ENCODE measurements at regions not wholly inside any gene's neighbourhood (a gene's known extent, or its start where the extent isn't known, plus 50 kb on each side); places are given as distances from the start of the nearest gene placed in this dataset.
"Not testable (repeated sequence)": the region's sequence is repeated elsewhere in the genome, so short reads cannot be mapped to it uniquely, and the experiment has no call there.

DNA sequence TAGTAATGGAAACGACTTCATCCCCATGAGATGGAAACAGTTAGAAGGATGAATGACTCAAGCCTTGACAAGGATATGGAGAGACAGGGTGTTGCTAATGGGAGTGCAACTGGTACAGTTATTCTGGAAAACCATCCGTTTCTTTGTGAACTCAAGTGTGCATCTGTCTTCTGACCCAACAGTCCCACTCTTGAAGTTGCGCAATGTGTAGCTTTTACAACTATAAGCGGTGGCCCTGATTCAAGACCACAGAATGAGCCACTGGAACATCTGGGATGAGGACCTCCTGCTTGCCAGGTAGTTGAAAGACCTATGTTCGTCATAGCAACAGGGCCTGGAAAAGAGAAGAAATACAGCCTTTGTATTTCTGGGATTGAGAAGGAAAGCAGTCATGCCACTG is 115.8 kb upstream of the GMDS start:
- no peak for DNase-seq

DNA sequence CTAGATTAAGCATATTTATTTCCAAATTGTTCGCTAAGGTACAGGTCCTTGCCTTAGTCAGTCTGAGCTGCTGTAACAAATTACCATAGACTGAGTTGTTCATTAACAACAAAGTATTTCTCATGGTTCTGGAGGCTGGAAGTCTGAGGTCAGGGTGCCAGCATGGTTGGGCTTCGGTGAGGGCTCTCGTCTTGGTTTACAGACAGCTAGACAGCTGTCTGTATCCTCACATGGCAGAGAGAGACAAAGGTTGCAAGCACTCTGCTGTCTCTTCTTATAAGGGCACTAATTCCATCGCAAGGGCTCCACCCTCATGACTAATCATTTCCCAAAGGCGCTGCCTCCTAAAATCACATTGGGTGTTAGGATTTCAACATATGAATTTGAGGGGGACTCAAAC is 115.3 kb upstream of the GMDS start:
- no peak for DNase-seq

DNA sequence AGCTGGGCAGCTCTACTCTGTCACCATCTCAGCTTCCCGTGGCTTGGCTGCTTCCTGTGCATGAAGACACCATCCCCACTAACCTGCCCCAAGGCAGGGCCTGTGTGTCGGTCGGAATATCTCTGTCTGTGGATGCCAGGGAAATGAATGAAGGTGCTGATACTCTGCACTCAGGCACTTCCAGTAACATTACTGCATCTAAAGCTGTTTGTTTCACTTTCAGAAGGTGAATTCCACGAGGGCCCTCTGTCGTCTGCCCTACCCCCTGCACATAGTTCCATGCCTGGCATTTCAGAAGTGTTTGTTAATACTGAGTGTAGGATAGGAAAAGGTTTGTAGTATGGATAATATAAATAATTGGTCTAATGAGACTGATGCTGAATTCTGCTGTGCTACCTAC is 114.7 kb upstream of the GMDS start:
- DNase-seq, result no peak

DNA sequence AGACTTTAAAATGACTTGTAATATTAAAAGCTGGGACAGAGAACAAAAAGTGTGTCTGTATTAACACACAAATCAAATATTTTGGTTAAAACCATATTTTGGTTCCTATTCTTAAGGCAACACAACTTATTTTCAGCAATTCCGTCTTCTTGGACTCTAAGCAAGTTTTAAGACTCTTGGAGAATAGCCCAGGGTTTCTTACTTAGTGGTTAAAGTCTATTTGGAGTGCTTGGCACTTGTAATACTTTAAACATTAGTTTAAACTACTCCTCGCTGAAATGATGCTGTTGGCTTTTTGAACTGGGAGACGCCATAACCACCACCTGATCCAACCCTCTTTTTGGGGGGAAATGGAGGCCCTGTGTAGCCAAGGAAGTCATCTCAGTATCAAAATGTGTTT is 109.7 kb upstream of the GMDS start:
- no peak for DNase-seq

DNA sequence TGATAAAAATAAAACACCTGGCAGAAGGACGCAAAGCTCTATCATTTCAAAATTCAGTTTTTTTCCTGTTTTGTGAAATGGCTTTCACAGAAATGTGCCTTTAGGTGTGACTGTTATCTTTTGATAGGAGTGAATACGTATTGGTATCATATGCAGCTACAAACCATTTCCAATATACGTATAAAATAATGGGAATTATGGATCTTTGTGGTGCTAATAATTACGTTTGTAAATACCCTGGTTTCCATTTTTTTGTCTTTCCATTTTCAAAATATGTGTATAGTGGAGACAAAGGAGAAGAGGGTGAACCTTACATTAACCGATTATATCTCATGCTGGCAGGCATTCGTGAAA is 108.7 kb upstream of the GMDS start:
- no peak for DNase-seq

DNA sequence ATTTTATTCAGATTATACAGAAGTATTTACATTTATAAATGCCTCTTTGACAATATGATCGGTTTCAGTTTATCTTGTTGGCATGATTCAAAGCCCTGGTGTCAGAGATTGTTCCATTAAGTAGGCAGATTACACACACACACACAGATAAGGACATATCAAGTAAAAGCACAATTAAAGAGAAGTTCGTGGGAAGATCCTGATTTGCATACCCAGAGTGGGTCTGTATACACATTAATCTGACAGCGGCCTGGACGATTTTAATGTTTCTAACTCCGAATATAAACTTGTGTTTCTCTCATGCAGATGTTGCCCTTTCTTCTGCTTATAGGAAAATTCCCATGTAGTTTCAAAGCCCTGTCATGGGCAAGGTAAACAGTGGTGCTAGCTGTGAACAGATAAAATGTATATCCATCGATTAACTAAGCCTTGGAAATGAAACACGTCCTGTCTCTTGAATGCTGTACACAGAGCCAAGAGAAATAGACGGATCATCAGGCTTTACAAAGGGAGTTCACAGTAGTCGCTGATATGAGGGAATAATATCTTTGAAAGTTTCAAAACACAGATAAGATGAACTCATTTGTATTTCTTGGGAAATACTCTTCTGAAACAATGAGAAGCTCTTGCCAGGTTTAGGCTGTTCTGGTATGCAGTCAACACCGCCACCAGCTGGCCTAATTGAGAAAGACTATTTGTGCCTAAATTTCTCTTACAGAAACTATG is 108.2 kb upstream of the GMDS start:
- DNase-seq, result peak; percentile 10

DNA sequence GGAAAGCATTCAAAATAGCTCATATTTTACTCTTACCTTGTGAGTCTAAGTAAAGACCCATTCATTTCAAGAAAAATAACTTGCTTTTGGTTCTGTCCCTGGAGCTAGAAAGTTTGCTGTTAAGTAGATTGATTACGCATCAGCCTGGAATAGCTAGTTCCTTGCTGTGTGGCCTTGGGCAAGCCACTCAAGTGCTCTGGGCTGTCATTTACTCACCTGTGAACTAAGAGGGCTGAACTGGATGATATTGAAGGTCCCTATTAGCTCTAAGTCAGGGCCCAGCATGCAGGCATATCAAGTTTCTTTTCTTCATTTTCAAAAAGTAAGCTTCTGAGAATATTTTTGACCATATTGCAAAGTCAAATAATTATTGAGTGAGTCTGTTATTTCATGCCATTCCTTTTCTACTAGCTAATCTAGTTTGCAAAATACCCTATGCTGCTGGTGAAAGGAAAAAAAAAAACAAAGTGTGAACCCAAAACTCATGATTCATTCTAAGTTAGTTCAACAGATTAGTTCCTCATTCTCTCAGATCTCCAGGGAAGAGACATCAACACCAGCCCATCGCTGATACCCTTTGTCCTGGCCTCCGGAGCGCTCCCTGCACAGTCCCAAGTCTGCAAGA is 106.5 kb upstream of the GMDS start:
- no peak for DNase-seq

DNA sequence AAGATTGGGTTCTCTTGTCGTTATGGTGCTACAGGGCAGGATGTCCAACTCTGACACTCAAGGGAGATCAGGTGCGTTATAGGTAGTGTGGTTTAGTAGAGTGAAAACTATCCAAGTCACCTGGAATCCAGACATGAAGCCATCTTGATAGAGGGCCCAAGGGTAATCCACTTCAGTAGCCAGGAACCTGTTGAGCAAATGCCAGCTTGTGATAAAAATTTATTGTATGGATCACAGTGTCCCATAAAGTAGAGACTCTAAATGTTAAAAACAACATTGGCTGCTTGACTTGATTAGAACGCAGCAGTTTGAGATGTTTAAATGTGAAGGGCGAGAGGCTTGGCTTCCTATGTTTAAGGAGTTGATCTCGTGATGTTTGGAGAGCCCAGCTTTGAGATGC is 105.7 kb upstream of the GMDS start:
- DNase-seq, result no peak

DNA sequence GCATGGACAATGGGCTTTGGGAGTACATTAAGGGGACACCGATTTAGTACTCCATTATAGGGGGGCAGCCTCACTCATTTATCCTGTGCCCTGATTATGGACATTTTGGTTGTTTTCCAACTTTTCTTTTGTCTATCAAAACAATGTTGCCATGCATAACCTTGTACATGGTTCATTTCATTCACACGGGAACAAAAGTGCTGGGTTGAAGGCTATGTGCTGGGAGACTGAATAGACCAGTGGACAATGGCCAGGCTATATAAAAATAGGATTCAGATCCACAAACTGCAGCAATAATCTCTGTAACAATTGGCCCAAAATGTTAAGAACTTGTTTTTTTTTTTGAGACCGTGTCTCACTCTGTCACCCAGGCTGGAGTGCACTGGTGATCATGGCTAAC is 100.7 kb upstream of the GMDS start:
- no peak for DNase-seq

DNA sequence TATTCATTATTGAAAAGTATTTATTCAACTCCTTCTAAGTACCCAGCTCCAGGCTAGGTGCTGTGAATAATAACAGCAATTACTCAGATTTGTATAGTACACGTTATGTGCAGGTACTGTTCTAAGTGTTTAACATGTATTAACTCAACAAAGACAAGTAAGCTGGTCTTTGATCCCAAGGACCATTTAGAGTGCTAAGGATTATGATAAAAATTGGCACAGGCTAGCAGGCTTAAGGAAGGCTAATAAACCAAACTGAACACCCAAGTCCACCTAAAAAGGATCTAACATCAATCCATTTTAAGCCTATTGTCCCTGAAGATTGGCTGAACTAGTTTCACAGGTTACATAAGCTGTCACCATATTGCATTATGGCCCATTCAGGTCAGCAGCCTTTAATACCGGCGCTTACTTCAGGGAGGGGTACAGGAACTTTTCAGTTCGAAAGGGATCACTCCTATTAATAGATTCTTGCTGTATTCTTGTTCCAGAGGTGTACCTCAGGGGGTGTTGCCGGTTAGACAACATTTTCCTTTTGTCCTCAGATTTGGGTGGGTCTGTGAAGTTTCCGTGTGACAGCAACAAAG is 99.0 kb upstream of the GMDS start:
- DNase-seq, result no peak

DNA sequence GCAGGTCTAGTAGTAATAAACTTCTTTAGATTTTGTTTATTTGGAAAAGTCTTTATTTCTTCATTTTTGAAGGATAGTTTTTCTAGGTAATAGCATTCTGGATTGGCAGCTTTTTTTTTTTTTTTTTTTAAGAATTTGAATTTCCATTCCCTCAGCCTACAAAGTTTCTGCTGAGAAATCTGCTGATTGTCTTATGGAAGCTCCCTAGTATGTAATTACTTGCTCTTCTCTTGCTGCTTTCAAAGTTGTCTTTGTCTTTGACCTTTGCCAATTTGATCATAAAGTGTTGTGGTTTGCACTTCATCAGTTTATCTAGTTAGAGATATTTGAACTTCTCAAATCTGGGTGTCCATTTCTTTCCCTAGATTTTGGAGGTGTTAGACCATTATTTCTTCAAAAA is 82.2 kb upstream of the GMDS start:
- no peak for DNase-seq

DNA sequence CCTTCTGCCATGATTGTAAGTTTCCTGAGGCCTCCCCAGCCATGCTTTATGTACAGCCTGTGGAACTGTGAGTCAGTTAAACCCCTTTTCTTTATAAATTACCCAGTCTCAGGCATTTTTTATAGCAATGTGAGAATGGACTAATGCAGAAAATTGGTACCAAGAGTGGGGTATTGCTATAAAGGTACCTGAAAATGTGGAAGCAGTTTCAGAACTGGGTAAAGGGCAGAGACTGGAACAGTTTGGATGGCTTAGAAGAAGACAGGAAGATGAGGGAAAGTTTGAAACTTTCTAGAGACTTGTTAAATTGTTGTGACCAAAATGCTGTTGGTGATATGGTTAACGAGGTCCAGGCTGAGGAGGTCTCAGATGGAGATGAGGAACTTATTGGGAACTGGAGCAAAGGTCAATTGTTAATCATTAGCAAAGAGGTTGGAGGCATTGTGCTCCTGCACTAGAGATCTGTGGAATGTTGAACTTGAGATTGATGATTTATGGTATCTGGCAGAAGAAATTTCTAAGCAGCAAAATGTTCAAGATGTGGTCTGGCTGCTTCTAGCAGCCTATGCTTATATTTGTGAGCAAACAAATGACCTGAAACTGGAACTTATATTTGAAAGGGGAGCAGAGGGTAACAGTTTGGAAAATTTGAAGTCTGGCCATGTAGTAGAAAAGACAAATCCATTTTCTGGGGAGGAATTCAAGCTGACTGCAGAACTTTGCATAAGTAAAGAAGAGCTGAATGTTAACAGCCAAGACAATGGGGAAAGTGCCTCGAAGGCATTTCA is 79.0 kb upstream of the GMDS start:
- DNase-seq, result no peak

DNA sequence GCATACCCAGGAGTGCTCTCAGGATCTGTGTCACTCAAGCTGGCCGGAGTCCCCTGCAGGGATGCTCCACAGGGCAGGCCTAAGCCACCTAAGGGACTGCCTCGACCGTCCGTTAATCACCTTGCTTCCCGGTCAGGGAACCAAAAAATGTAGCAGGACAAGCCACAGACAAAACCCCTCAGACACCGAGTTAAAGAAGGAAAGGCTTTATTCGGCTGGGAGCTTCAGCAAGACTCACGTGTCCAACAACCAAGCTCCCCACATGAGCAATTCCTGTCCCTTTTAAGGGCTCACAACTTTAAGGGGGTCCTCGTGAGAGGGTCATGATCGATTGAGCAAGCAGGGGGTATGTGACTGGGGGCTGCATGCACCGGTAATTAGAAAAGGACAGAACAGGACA is 72.1 kb upstream of the GMDS start:
- not testable (repeated sequence) for DNase-seq

DNA sequence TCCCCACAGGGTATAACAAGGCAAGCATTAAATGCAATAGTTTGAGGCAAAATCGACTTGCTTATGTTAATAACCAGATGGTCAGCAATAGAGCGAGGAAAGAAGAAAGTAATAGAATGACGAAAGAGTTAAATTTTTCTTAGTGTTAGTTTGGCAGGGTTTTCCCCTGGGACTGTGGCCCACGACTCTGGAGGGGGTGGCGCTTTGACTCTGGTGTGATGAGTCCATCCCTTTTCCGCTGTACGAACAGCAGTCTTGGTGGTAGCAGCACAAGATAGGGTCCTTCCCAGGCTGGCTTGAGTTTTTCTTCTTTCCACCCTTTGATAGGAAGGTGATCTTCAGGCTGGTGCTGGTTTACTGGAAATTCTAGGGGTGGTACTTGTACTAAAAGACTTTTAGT is 69.2 kb upstream of the GMDS start:
- no peak for DNase-seq

DNA sequence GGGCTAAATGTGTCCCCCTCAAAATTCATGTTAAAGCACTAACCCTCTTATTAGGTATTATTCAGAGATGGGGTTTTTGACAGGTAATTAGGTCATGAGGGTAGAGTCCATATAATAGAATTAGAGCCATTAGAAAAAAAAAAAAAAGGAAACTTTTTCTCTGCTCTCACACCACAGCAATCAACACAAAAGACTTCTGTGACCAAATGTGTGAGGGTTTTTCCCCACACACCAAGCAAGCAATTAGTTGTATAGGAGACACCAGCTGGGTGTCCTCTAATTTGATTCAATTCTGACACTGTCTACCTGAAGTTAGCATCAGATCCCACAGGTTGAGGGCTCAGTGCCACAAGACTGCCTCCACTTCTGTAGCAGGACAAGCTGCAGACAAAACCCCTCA is 64.6 kb upstream of the GMDS start:
- no peak for DNase-seq

DNA sequence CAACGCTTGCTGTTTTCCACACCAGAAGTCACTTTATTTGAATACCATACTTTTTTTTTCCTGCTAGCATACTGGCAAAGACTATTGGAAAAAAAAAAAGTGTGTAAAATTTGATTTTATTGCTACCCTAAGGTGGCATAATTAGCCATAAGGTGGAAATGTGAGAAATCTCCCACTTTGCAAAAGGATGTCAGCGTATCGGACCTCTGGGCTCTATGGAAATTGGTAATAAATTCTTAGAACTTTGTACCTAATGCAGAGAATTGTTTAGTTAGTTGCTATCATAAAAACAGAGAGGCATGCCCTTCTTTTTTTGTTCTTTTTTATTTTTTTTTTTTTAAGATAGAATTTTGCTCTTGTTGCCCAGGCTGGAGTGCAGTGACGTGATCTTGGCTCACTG is 63.7 kb upstream of the GMDS start:
- no peak for DNase-seq

DNA sequence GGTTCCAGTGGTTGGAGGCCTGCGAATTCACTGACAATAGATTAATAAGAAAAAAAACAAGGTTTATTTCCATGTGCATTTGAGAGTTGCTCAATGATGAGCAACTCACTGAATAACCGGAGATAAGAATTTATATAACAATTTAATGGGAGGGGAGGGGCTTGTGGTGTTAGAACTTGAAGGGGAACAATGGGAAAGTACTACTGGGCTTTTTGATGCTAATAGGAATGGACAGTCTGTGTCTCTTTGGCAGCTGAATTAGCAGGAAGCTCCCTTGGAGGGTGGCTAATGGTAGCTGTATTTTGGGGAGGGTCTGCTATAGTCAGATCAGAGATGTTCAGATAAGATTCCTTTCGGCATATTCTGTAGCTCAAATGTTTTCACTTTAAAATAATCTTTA is 62.4 kb upstream of the GMDS start:
- DNase-seq, result no peak

DNA sequence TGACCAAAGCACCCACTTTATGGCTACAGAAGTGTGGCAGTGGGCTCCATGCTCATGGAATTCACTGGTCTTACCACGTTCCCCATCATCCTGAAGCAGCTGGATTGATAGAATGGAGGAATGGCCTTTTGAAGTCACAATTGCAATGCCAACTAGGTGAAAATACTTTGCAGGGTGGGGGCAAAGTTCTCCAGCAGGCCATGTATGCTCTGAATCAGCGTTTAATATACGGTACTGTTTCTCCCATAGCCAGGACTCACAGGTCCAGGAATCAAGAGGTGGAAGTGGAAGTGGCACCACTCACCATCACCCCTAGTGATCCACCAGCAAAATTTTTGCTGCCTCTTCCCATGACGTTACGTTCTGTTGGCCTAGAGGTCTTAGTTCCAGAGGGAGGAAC is 60.5 kb upstream of the GMDS start:
- DNase-seq, result no peak

DNA sequence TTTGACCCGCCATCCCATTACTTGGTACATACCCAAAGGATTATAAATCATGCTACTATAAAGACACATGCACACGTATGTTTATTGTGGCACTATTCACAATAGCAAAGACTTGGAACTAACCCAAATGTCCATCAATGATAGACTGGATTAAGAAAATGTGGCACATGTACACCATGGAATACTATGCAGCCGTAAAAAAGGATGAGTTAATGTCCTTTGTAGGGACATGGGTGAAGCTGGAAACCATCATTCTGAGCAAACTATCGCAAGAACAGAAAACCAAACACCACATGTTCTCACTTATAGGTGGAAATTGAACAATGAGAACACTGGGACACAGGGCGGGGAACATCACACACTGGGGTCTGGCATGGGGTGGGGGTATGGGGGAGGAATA is 57.1 kb upstream of the GMDS start:
- not testable (repeated sequence) for DNase-seq

DNA sequence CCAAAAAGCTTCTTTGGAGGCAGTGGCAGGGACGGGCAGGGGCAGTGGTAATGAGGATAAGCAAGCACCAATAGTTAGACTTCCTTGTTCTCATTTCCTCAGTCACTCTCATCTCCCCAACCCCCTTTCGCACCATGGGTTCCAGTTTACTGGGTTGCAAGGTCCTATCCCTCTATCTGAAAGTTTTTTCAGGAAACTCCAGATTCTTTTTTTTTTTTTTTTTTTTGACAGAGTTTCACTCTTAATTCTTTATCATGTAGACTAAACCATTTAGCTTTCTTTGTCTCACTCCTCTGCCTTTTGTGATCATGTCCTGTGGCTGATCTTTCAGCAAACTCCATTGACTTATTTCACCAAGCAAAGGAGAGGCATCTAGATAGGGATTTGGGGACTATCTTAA is 51.4 kb upstream of the GMDS start:
- DNase-seq, result no peak

Data from DMS153 (cell line).